HG03378 (cell line): ENCODE measurements at regions not wholly inside any gene's neighbourhood (a gene's known extent, or its start where the extent isn't known, plus 50 kb on each side); places are given as distances from the start of the nearest gene placed in this dataset.

Source experiments
- ATAC-seq: cut with Tn5 transposase; IDR thresholded peaks from one replicate; pipeline ENCODE4 v1.9.1; 2021; ENCODE audit warnings: mild to moderate bottlenecking, moderate library complexity; ENCODE audit not compliant: unreplicated experiment

GRCh38 chr2:144217853-144218633 lies 301.9 kb downstream of the ZEB2 start:
- no peak for ATAC-seq

DNA sequence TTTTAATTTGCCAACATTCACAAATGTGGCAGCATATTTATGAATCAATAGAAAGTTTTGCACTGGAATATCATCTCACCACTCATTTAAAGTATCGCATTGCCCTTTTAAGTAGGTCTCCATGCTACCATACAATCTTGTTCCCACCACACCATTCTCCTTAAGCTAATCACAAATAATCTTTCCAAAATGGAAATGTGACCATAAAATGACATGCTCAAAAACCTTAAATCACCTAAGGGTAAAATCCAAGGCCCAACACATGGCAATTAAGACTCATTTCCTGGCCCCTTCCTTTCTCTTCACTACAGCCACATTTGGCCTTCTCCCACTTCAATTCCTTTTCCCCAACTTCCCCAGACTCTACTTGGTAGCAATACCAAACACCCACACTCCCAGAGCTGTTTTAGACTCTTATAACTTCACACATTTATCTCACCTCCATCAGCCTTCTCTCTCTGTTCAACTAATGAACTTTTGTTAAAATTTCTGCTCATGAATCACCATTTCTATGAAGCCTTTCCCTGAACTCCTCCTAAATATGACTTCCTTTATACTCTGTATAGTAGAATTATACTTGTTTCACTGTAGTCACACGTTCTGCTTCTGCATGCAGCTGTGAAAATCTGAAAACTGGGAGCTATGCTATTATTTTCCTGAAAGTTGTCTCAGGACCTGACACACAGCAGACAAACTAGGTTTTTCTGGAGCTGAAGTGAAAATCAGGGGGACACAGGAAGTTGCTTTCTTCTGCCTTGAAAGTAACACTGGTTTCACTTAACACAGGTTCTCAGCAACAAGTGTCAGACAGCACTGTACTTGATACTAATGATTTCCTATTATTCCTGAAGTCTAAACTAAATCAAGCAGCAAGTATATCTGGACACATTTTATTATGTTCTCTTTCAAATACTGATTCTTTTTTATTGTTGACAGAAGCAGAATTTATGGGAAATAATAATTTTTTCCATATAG lies 303.9 kb downstream of the ZEB2 start:
- peak; percentile 39 for ATAC-seq

DNA sequence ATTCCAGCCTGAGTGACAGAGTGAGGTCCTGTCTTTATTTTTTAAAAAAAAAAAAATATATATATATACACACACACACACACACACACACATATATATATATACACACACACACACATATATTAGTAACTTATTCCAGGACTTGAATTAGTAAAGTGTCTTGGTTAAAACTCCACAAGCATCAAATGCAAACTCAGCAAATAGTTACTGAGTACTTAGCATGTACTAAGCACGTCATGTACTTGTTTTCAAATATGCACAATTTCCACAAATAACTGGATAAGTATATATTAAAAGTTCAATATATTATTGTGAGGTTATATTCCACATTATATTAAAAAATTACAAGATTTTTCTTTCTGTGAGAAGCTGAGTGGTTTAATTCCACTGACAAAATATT lies 304.7 kb downstream of the ZEB2 start:
- ATAC-seq, result no peak

- ATAC-seq, result peak; percentile 96
Observed at GRCh38 chr2:144213797-144214196, 306.1 kb downstream of the ZEB2 start.

DNA sequence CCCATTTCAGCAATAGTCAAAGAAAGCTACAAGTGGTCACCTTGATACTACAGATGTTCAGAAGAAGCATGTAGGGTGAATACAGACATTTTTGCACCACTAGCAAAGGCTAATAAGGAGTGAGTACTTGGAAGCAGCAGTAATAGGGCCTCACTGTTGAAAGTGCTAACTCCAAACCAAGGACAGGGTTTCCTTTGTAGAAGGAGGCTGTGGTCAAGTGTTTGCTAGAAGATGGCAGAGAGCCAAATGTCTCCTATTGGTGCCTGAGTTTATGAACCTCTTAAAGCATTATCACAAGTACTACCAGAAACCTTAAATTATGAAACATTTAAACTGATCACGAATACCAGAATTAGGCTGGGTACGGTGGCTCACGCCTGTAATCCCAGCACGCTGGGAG lies 308.1 kb downstream of the ZEB2 start:
- no peak for ATAC-seq

DNA sequence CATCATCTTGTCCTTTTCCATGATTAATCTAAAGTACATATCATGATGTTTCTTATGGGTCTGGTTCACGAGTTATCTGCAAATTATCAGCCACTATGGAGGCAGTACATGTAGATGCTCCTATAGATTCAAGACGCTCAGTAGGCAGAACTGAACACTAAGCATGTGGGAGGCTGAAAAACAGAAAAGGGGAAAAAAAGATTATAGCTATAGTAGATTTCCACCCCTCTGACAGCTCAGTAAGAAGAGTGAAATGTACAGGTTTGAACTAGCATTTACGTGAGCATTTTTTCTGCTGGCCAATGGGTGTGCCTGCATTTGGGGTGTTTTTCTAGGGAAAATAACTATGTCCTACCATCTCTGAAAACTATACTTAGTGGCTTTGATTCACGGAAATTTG lies 308.9 kb downstream of the ZEB2 start:
- no peak for ATAC-seq

GRCh38 chr2:144210076-144210475 lies 309.8 kb downstream of the ZEB2 start:
- no peak for ATAC-seq

GRCh38 chr2:144208924-144209323 lies 311.0 kb downstream of the ZEB2 start:
- no peak for ATAC-seq

DNA sequence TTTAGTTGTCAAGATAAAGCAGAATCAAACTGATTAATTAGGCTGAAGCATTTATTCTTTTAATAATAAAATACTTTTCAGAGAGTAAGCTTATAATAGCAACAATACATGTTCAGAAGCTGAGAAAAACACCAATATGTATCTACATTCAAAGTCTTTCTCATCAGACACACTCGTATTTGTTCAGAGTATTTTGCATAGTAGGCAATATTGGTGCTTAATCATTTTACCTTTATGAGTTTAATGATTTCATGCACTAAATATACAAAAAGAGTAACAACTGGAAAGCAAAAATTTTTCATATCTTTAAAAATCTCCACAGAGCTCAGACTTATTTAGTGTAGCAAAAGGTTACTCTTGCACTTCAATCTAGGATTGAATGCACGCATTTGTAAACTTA lies 313.9 kb downstream of the ZEB2 start:
- ATAC-seq, result no peak

GRCh38 chr2:144201868-144202468 lies 318.0 kb downstream of the ZEB2 start:
- no peak for ATAC-seq

DNA sequence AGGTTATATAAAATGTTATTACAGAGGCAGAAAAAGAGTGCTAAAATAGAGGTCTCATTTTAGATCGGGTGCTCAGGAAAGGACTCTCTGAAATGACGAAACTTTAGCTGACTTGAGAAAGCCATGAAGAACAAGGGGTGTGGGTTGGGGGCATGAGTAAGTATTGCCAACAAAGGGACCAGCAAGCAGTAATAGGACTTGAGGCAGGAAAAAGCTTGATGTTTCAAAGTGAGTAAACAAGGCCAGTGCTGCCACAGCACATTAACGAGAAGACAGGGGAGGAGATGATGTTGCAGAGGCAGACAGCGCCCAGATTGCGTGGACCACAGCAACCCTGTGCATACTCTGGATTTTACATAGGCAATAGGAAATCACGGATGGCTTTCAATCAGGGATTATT lies 318.8 kb downstream of the ZEB2 start:
- ATAC-seq, result no peak

DNA sequence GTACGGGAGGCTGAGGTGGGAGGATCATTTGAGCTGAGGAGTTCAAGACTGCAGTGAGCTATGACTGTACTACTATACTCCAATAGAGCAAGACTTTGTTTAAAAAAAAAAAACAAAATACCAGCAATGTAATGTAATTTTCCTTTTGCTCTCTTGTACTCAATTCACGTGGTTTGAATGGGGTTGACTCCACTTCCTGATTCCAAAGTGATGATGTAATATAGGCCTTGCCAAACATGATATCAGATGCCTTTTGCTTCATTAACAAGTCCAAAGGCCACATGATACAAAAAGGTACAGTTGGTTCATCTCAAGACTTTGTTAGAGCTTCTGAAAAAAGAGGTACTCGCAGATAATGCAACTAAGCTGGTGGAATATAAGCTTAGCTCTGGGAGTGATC lies 321.8 kb downstream of the ZEB2 start:
- ATAC-seq, result no peak

GRCh38 chr2:144194326-144195071 lies 325.4 kb downstream of the ZEB2 start:
- no peak for ATAC-seq

GRCh38 chr2:144190908-144191605 lies 328.9 kb downstream of the ZEB2 start:
- no peak for ATAC-seq

DNA sequence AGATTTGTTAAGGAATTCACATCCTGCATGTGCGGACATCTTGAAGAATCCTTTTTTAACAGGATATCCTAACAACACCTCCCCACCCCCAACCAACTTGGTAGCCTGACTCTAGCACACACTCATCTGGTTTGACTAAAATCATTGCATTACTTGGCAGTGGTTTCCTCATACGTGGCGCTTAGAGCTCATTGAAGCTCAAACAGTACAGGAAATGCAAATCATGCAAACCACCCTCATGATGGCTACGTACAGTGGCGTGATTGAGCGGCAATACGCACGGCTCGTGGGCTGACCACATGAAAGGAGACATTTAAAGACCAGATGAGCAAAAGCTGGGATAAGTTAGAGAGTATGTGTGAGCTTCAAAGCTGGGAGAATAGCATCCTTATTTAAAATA lies 336.2 kb downstream of the ZEB2 start:
- peak; percentile 99 for ATAC-seq

GRCh38 chr2:144181001-144181400 lies 338.9 kb downstream of the ZEB2 start:
- no peak for ATAC-seq

DNA sequence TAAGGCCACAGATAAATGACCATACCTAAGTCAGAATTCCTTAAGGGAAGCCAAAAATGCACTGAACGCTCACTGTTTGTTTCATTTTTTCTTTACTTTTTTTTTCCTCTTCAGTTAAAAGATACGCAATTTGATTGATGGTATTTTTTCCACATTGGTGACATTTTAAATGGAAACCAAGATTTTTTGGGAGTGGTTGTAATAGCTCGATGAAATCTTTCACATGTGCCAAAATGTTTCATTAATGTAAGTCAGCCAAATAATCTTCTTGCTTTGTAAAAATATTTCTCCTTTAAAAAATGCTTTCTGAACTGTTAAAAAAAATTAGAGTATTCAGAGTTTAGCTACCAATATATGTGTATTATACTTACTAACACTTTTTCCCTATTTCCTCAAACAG lies 339.8 kb downstream of the ZEB2 start:
- no peak for ATAC-seq

DNA sequence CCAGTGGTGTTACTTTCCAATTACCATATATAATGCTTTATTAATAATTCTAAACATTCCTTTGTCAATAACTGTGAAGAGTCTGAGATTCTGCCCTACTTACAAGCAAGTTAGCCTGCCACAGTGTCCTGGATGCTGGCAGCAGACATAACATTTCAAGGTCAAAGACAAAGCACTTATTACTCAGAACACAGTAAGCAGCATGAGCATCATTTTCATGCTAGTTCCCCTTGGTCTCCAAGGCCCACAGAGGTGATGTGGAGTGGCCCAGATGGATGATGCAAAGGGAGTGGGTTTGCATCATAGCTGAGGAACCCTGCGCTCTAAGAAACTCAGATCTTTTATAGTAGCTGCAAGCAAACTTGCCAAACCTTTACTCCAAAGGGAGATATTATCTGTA lies 349.7 kb downstream of the ZEB2 start:
- no peak for ATAC-seq

DNA sequence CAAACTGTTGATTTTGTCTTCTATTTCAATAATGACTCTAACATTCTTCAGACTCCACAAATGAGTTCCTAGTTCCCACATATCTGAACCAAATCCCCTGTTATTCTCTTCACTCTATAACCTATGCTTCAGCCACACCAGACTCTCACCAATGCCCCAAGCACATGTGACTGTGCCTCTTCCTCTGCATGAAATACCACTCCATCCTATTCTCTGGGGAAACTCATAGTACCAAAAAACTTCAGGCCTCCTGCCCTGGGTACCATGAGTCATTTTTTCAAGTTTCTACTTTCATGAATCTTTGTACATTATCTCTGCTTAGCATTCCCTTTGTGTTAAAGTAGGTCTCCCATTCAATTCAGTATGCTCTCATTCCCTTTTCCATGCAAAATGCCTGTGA lies 353.2 kb downstream of the ZEB2 start:
- ATAC-seq, result no peak

- ATAC-seq, result no peak
Observed at GRCh38 chr2:144165599-144166250, 354.2 kb downstream of the ZEB2 start.
